NB4 (cell line): ENCODE measurements at regions not wholly inside any gene's neighbourhood (a gene's known extent, or its start where the extent isn't known, plus 50 kb on each side); places are given as distances from the start of the nearest gene placed in this dataset.

Experiments
- CTCF ChIP-seq: IDR thresholded peaks from one replicate; pipeline ENCODE4 v1.5.1; 2012; ENCODE audit warnings: low read depth, low read length
- MAX ChIP-seq: IDR thresholded peaks from 2 replicates; pipeline ENCODE4 v1.6.1; 2011; ENCODE audit warnings: low read depth, low read length
- MYC ChIP-seq: IDR thresholded peaks from 2 replicates; pipeline ENCODE4 v1.6.1; 2011; ENCODE audit warnings: low read depth, low read length
- POLR2A ChIP-seq: IDR thresholded peaks from 2 replicates; pipeline ENCODE4 v1.6.1; 2011; ENCODE audit warnings: mild to moderate bottlenecking; ENCODE audit not compliant: insufficient read length; ENCODE audit errors: extremely low read depth

- TF ChIP-seq CTCF (no peak), POLR2A (no peak), MAX (no peak), MYC (no peak)
Measured at GRCh38 chr3:148307443-148307843, 390.3 kb upstream of the AGTR1 start.
